Karpas-422 (cell line): ENCODE measurements at regions not wholly inside any gene's neighbourhood (a gene's known extent, or its start where the extent isn't known, plus 50 kb on each side); places are given as distances from the start of the nearest gene placed in this dataset.

ENCODE experiments used
- DNase-seq: peaks from one replicate; pipeline ENCODE4 v3.0.0-alpha.2; 2015
- H2AFZ ChIP-seq: fragments of 200-600 bp; sonication (generic); 2 replicates; pipeline ENCODE4 v1.6.1; 2014; ENCODE audit warnings: antibody characterized with exemption, low read length, mixed read lengths
- H3K27ac ChIP-seq: fragments of 200-600 bp; sonication (generic); 2 replicates; pipeline ENCODE4 v1.5.1; 2014; ENCODE audit warnings: mild to moderate bottlenecking, low read length, moderate library complexity
- H3K27me3 ChIP-seq: fragments of 200-600 bp; sonication (generic); 2 replicates; pipeline ENCODE4 v1.6.1; 2014; ENCODE audit warnings: low read length, mixed read lengths
- H3K36me3 ChIP-seq: fragments of 200-600 bp; sonication (generic); 2 replicates; pipeline ENCODE4 v1.6.1; 2014; ENCODE audit warnings: low read length, mixed read lengths; ENCODE audit not compliant: insufficient read depth
- H3K4me1 ChIP-seq: fragments of 200-600 bp; sonication (generic); 2 replicates; pipeline ENCODE4 v1.6.1; 2014; ENCODE audit warnings: mild to moderate bottlenecking, low read length, mixed read lengths
- H3K4me2 ChIP-seq: fragments of 200-600 bp; sonication (generic); 2 replicates; pipeline ENCODE4 v1.6.1; 2014; ENCODE audit warnings: low read length, low read depth, mild to moderate bottlenecking; ENCODE audit not compliant: poor library complexity, severe bottlenecking
- H3K4me3 ChIP-seq: fragments of 200-600 bp; sonication (generic); 2 replicates; pipeline ENCODE4 v1.5.1; 2014; ENCODE audit warnings: mild to moderate bottlenecking, antibody characterized with exemption, low read length, mixed read lengths
- H3K79me2 ChIP-seq: fragments of 200-600 bp; sonication (generic); 2 replicates; pipeline ENCODE4 v1.6.1; 2014; ENCODE audit warnings: mild to moderate bottlenecking, low read length, mixed read lengths
- H3K9ac ChIP-seq: fragments of 200-600 bp; sonication (generic); 2 replicates; pipeline ENCODE4 v1.6.0; 2014; ENCODE audit warnings: low read length
- H3K9me2 ChIP-seq: fragments of 200-600 bp; sonication (generic), shearing (Covaris generic); replicated peaks from 2 replicates; pipeline ENCODE4 v1.6.0; 2014; ENCODE audit warnings: mild to moderate bottlenecking, low read length, moderate library complexity; ENCODE audit not compliant: insufficient read depth
- H3K9me3 ChIP-seq: fragments of 300-700, 200-600 bp; sonication (generic); 2 replicates; pipeline ENCODE4 v1.6.1; 2014; ENCODE audit warnings: low read length, mixed read lengths
- H4K20me1 ChIP-seq: fragments of 200-600 bp; sonication (generic); 2 replicates; pipeline ENCODE4 v1.6.1; 2014; ENCODE audit warnings: mild to moderate bottlenecking, antibody characterized with exemption, low read length, low read depth; ENCODE audit not compliant: insufficient read depth

GRCh38 chr2:146785101-146785500 is 1059.7 kb upstream of the ACVR2A start:
- no peak overlapping the region for H3K4me2 ChIP-seq
- no peaks in the 10 kb centered on the region for H3K9me3 ChIP-seq
- no peaks in the 10 kb centered on the region for H3K79me2 ChIP-seq
- H3K4me3 ChIP-seq = no peak overlapping the region
- H2AFZ ChIP-seq = no peak overlapping the region
- DNase-seq = no peak
- no peak overlapping the region for H3K27ac ChIP-seq
- 0 out of 2 replicates have a peak, but pooled peaks cover 2% of the 10 kb centered on the region for H3K9me2 ChIP-seq
- no peaks in the 10 kb centered on the region for H4K20me1 ChIP-seq
- no peak overlapping the region for H3K9ac ChIP-seq
- H3K4me1 ChIP-seq = no peaks in the 10 kb centered on the region
- no peaks in the 10 kb centered on the region for H3K27me3 ChIP-seq
- H3K36me3 ChIP-seq = no peaks in the 10 kb centered on the region

DNA sequence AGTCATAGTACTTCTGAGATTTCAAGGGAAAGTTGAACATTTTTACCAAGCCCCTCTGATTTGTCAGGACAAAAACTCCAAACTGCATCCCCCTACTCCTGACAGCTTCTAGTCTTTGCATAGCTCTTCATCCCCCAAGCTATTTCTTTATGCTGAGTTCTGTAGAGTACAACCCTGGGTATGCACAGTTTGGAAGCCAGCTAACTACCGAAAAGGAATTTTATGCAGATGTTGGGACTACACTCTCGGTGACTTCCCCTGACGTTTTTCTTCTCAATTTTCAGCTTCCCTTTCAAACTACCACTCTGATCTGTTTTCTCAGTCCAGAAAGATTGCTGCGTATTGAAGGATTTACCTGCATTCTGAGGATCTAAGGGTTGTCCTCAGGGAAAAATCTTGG is 1060.2 kb upstream of the ACVR2A start:
- no peak overlapping the region for H3K4me2 ChIP-seq
- no peaks in the 10 kb centered on the region for H4K20me1 ChIP-seq
- no peaks in the 10 kb centered on the region for H3K4me1 ChIP-seq
- no peak overlapping the region for H3K27ac ChIP-seq
- H3K4me3 ChIP-seq = no peak overlapping the region
- no peak for DNase-seq
- no peaks in the 10 kb centered on the region for H3K9me3 ChIP-seq
- H3K9me2 ChIP-seq = 0 out of 2 replicates have a peak, but pooled peaks cover 2% of the 10 kb centered on the region
- H3K79me2 ChIP-seq = no peaks in the 10 kb centered on the region
- no peak overlapping the region for H3K9ac ChIP-seq
- H3K27me3 ChIP-seq = no peaks in the 10 kb centered on the region
- H3K36me3 ChIP-seq = no peaks in the 10 kb centered on the region
- H2AFZ ChIP-seq = no peak overlapping the region

- Histone ChIP-seq H3K9ac (no peak overlapping the region), H2AFZ (no peak overlapping the region), H3K9me3 (no peaks in the 10 kb centered on the region), H3K4me1 (no peaks in the 10 kb centered on the region), H3K4me2 (no peak overlapping the region), H3K36me3 (no peaks in the 10 kb centered on the region), H3K27ac (no peak overlapping the region), H3K9me2 (no peaks in the 10 kb centered on the region), H3K27me3 (no peaks in the 10 kb centered on the region), H4K20me1 (no peaks in the 10 kb centered on the region), H3K4me3 (no peak overlapping the region), H3K79me2 (no peaks in the 10 kb centered on the region)
- no peak for DNase-seq
Observed at GRCh38 chr2:146777181-146777580, 1067.6 kb upstream of the ACVR2A start.

GRCh38 chr2:146776596-146776995 is 1068.2 kb upstream of the ACVR2A start:
- H4K20me1 ChIP-seq = no peaks in the 10 kb centered on the region

DNA sequence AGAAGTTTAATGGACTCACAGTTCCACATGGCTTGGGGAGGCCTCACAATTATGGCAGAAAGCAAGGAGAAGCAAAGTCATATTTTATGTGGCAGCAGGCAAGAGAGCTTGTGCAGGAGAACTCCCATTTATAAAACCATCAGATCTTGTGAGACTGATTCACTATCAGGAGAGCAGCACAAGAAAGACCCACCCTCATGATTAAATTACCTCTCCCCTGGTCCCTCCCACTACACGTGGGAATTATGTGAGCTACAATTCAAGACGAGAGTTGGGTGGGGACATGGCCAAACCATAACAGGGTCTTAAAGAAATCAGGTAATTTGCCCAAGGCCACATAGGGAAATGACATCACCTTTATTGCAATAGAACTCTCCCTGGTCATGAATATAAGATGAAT is 1073.3 kb upstream of the ACVR2A start:
- no peak overlapping the region for H3K4me3 ChIP-seq
- H4K20me1 ChIP-seq = no peaks in the 10 kb centered on the region
- H2AFZ ChIP-seq = no peak overlapping the region
- no peaks in the 10 kb centered on the region for H3K9me3 ChIP-seq
- no peaks in the 10 kb centered on the region for H3K4me1 ChIP-seq
- H3K9me2 ChIP-seq = no peaks in the 10 kb centered on the region
- H3K9ac ChIP-seq = no peak overlapping the region
- DNase-seq = no peak
- H3K27me3 ChIP-seq = no peaks in the 10 kb centered on the region
- H3K4me2 ChIP-seq = no peak overlapping the region
- no peaks in the 10 kb centered on the region for H3K36me3 ChIP-seq
- no peak overlapping the region for H3K27ac ChIP-seq
- H3K79me2 ChIP-seq = no peaks in the 10 kb centered on the region

More at GRCh38 chr2:146776596-146776995, 1068.2 kb upstream of the ACVR2A start:
- Histone ChIP-seq H3K4me2 (no peak overlapping the region), H3K9me3 (no peaks in the 10 kb centered on the region), H3K4me1 (no peaks in the 10 kb centered on the region), H3K36me3 (no peaks in the 10 kb centered on the region), H3K27ac (no peak overlapping the region), H3K9me2 (no peaks in the 10 kb centered on the region), H3K4me3 (no peak overlapping the region), H3K79me2 (no peaks in the 10 kb centered on the region), H3K9ac (no peak overlapping the region), H3K27me3 (no peaks in the 10 kb centered on the region), H2AFZ (no peak overlapping the region)
- DNase-seq = no peak

DNA sequence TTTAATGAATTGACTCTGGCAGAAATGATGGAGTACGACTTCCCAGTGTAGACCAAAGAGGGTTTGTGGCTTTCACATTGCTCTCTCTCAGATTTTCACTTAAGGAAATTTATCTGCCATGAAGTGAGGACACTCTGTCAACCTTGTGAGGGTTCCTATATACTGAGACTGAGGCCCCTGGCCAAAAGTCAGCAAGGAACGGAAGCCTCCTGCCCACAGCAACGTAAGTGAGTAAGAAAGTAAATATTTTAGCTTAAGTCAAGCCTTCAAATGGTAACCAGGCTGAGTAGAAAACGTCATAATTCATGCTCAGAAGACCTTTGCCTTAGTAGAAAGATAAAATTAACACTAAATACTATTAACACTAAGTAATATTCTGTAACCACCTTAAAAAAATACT is 1080.5 kb upstream of the ACVR2A start:
- Histone ChIP-seq H2AFZ (no peak overlapping the region), H3K4me2 (no peak overlapping the region), H3K27ac (no peak overlapping the region), H4K20me1 (no peaks in the 10 kb centered on the region), H3K9me3 (no peaks in the 10 kb centered on the region), H3K27me3 (no peaks in the 10 kb centered on the region), H3K4me1 (no peaks in the 10 kb centered on the region), H3K4me3 (no peak overlapping the region), H3K36me3 (no peaks in the 10 kb centered on the region), H3K9me2 (no peaks in the 10 kb centered on the region), H3K79me2 (no peaks in the 10 kb centered on the region), H3K9ac (no peak overlapping the region)
- no peak for DNase-seq

DNA sequence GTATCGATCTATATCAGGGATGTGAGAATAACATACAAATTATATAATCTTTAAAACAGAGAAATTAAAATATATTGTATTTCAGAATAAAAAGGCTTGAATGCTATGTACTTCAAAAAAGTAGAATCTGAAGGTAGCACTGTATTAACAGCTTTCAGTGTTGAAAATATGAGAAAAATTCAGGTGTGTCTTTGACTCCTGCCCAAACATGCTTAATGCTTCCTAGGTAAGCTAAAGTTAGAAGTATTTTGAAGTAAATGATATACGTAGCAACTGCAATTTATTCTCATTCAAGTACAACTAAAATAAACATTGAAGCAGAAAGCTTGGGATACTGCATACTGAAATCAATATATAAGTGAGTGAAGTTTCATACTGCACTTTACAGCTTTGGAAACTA is 1082.0 kb upstream of the ACVR2A start:
- no peaks in the 10 kb centered on the region for H3K79me2 ChIP-seq
- H4K20me1 ChIP-seq = no peaks in the 10 kb centered on the region
- H3K9me3 ChIP-seq = no peaks in the 10 kb centered on the region
- H3K36me3 ChIP-seq = no peaks in the 10 kb centered on the region
- no peaks in the 10 kb centered on the region for H3K27me3 ChIP-seq
- H3K9me2 ChIP-seq = no peaks in the 10 kb centered on the region
- no peak overlapping the region for H3K27ac ChIP-seq
- H3K4me3 ChIP-seq = no peak overlapping the region
- no peak overlapping the region for H3K4me2 ChIP-seq
- DNase-seq = no peak
- H3K4me1 ChIP-seq = no peaks in the 10 kb centered on the region
- H2AFZ ChIP-seq = no peak overlapping the region
- no peak overlapping the region for H3K9ac ChIP-seq

GRCh38 chr2:146754606-146755005 is 1090.2 kb upstream of the ACVR2A start:
- Histone ChIP-seq H2AFZ (no peak overlapping the region), H3K9ac (no peak overlapping the region), H3K9me2 (no peaks in the 10 kb centered on the region), H4K20me1 (no peaks in the 10 kb centered on the region), H3K4me2 (no peak overlapping the region), H3K9me3 (no peaks in the 10 kb centered on the region), H3K27ac (no peak overlapping the region), H3K79me2 (no peaks in the 10 kb centered on the region), H3K4me1 (no peaks in the 10 kb centered on the region), H3K36me3 (no peaks in the 10 kb centered on the region), H3K4me3 (no peak overlapping the region), H3K27me3 (no peaks in the 10 kb centered on the region)
- DNase-seq = no peak

DNA sequence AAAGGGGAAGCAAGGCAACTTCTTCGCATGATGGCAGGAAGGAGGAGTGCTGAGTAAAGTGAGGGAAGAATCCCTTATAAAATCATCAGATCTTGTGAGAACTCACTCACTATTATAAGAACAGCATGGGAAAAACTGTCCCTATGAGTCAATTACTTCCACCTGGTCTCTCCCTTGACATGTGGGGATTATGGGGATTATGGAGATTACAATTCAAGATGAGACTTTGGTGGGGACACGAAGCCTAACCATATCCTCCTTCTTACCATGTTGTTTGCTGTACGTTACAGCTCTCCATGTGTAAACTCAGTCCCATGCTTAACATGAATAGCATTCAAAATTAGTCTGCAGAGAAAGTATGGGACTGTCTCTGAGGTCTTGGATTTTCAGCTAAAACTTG is 1096.8 kb upstream of the ACVR2A start:
- Histone ChIP-seq H3K9me3 (no peaks in the 10 kb centered on the region), H3K79me2 (no peaks in the 10 kb centered on the region), H3K4me2 (no peak overlapping the region), H2AFZ (no peak overlapping the region), H3K4me3 (no peak overlapping the region), H3K9ac (no peak overlapping the region), H3K27ac (no peak overlapping the region), H4K20me1 (no peaks in the 10 kb centered on the region), H3K36me3 (no peaks in the 10 kb centered on the region), H3K4me1 (no peaks in the 10 kb centered on the region), H3K27me3 (no peaks in the 10 kb centered on the region), H3K9me2 (no peaks in the 10 kb centered on the region)
- DNase-seq = no peak
